M059J (cell line): ENCODE measurements at regions not wholly inside any gene's neighbourhood (a gene's known extent, or its start where the extent isn't known, plus 50 kb on each side); places are given as distances from the start of the nearest gene placed in this dataset.
"Not testable (repeated sequence)": the region's sequence is repeated elsewhere in the genome, so short reads cannot be mapped to it uniquely, and the experiment has no call there.

Experiments
- DNase-seq: peaks from one replicate; pipeline ENCODE4 v3.0.0-alpha.2; 2012; ENCODE audit warnings: low read depth

DNA sequence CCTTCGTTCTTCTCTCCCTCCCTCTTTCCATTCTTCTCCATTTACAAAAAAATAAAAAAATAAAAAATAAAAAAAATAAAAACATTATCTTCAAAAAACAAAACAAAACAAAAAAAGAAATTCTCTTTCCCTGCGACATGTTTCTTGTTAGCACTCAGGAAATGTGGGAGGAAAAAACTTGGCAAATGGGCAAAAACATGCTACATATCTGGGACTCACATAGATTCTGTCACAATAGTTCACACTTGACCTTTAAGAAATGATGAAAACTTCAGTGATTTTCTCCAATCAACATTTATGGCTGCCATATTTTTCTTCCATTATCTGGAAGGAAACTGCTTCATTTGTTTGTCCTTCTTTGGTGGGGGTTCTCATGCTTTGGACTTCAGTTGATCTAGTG lies 109.3 kb downstream of the PRKAB2 start:
- DNase-seq, result no peak

GRCh38 chr1:147061880-147062279 lies 110.4 kb downstream of the PRKAB2 start:
- not testable (repeated sequence) for DNase-seq

GRCh38 chr1:147053269-147053668 lies 115.1 kb downstream of the NBPF12 start:
- no peak for DNase-seq

GRCh38 chr1:147052677-147053076 lies 114.6 kb downstream of the NBPF12 start:
- DNase-seq, result no peak

DNA sequence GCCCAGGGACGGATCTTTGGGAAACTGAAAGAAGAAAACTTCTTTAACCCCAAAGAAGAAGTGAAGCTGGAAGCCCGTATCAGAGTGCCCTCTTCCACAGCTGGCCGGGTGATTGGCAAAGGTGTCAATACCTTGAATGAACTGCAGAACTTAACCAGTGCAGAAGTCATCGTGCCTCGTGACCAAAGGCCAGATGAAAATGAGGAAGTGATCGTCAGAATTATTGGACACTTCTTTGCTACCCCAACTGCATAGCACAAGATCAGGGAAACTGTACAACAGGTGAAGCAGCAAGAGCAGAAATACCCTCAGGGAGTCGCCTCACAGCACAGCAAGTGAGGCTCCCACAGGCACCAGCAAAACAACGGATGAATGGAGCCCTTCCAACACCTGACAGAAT lies 114.0 kb downstream of the NBPF12 start:
- no peak for DNase-seq

- DNase-seq, result no peak
Observed at GRCh38 chr1:147051136-147051535, 113.0 kb downstream of the NBPF12 start.

DNA sequence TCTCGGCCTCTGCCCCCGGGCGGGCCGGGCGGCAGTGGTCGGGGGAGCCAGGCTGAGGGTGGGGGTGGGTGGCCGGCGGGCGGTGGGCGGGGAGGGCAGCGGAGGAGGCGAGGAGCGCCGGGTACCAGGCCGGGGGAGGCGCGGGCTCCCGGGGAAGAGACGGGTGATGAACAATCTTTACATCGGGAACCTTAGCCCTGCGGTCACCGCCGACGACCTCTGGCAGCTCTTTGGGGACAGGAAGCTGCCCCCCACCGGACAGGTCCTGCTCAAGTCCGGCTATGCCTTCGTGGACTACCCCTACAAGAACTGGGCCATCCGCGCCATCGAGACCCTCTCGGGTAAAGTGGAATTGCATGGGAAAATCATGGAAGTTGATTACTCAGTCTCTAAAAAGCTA lies 112.5 kb downstream of the NBPF12 start:
- no peak for DNase-seq

DNA sequence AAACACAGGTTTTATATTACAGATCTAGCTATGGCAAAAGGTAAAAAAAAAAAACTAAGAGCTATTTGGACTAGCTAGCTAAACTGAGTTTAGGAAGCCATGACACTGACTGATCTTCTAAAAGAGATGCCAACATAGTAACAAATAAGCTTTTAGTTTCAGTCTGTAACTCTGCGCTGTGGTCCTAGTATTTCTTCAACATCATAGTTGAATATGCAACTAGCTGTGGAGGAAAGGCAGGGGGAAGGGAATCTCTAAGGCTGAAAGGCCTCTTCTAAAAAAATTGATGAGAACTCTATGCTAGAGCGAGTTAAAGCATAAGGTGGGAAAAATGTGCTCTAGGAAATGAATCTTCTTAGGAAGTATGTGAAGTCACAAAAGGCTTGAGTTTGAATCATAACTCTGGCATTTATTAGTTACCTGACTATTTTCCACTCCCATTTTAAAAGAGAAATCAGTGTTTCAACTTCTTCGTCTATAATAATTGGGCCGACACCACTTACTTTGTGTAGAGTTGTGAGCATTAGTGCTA lies 108.8 kb downstream of the NBPF12 start:
- peak; percentile 4 for DNase-seq

- DNase-seq, result peak; percentile 9
Observed at GRCh38 chr1:147046189-147046862, 108.2 kb downstream of the NBPF12 start.
